Stimulated activated CD8-positive, alpha-beta memory T cell treated with anti-CD3 and anti-CD28 coated beads, Interleukin-2, amount 100 ng/mL, for 1 hour (primary cell): ENCODE measurements at regions not wholly inside any gene's neighbourhood (a gene's known extent, or its start where the extent isn't known, plus 50 kb on each side); places are given as distances from the start of the nearest gene placed in this dataset.
"Not testable (repeated sequence)": the region's sequence is repeated elsewhere in the genome, so short reads cannot be mapped to it uniquely, and the experiment has no call there.

ENCODE experiments used
- DNase-seq, 2 donors: peaks; one replicate each; pipeline ENCODE4 v3.0.0-alpha.2; 2020; ENCODE audit warnings: low read depth in 2 of 2

- DNase-seq = no peak
Measured at GRCh38 chr5:166282939-166283338, 2008.5 kb upstream of the WWC1 start.

- DNase-seq = no peak
Measured at GRCh38 chr5:166285361-166285760, 2006.1 kb upstream of the WWC1 start.

- no peak for DNase-seq
Measured at GRCh38 chr5:166286832-166287231, 2004.6 kb upstream of the WWC1 start.

- DNase-seq = no peak
Measured at GRCh38 chr5:166287866-166288265, 2003.6 kb upstream of the WWC1 start.

- not testable (repeated sequence) for DNase-seq
Measured at GRCh38 chr5:166291800-166292199, 1999.6 kb upstream of the WWC1 start.

- no peak for DNase-seq
Measured at GRCh38 chr5:166293892-166294291, 1997.6 kb upstream of the WWC1 start.

- no peak for DNase-seq
Measured at GRCh38 chr5:166302166-166302565, 1989.3 kb upstream of the WWC1 start.

- no peak for DNase-seq
Measured at GRCh38 chr5:166317425-166317824, 1974.0 kb upstream of the WWC1 start.

- no peak for DNase-seq
Measured at GRCh38 chr5:166320920-166321480, 1970.4 kb upstream of the WWC1 start.

GRCh38 chr5:166324372-166324771 lies 1967.1 kb upstream of the WWC1 start:
- DNase-seq = no peak

- DNase-seq = no peak
Measured at GRCh38 chr5:166329149-166329800, 1962.2 kb upstream of the WWC1 start.

- no peak for DNase-seq
Measured at GRCh38 chr5:166330036-166330435, 1961.4 kb upstream of the WWC1 start.

- DNase-seq = no peak
Measured at GRCh38 chr5:166331521-166331920, 1959.9 kb upstream of the WWC1 start.

- DNase-seq = no peak
Measured at GRCh38 chr5:166338801-166339200, 1952.6 kb upstream of the WWC1 start.

GRCh38 chr5:166340039-166340438 lies 1951.4 kb upstream of the WWC1 start:
- DNase-seq = no peak

GRCh38 chr5:166341740-166342337 lies 1949.6 kb upstream of the WWC1 start:
- no peak for DNase-seq

- no peak for DNase-seq
Measured at GRCh38 chr5:166342402-166342801, 1949.0 kb upstream of the WWC1 start.

GRCh38 chr5:166346726-166347374 lies 1944.6 kb upstream of the WWC1 start:
- no peak for DNase-seq

- DNase-seq = no peak
Measured at GRCh38 chr5:166349046-166349445, 1942.4 kb upstream of the WWC1 start.

- no peak for DNase-seq
Measured at GRCh38 chr5:166353580-166353979, 1937.9 kb upstream of the WWC1 start.

GRCh38 chr5:166354332-166354731 lies 1937.1 kb upstream of the WWC1 start:
- DNase-seq = no peak

GRCh38 chr5:166356096-166356495 lies 1935.3 kb upstream of the WWC1 start:
- no peak for DNase-seq
